B cell (primary cell): ENCODE measurements at regions not wholly inside any gene's neighbourhood (a gene's known extent, or its start where the extent isn't known, plus 50 kb on each side); places are given as distances from the start of the nearest gene placed in this dataset.

ENCODE experiments used
- ATAC-seq: fragments of 200-7000 bp; cut with Tn5 transposase; one replicate; pipeline ENCODE4 v1.10.0; 2021; ENCODE audit warnings: low read depth, mild to moderate bottlenecking, moderate number of reproducible peaks, moderate library complexity
- CTCF ChIA-PET: fragments of 350-600 bp; sonication (Branson Sonifier 250); formaldehyde crosslinking; loops from one replicate; lab custom pipeline; 2021; ENCODE audit warnings: antibody characterized with exemption, inconsistent platforms; lab: Charles Lee
- POLR2A ChIA-PET: fragments of 350-600 bp; sonication (Branson Sonifier 250); formaldehyde crosslinking; loops from one replicate; lab custom pipeline; 2021; ENCODE audit warnings: antibody characterized with exemption; lab: Charles Lee
- DNase-seq: peaks from one replicate; pipeline ENCODE4 v3.0.0; 2013
- H2AFZ ChIP-seq: 2 replicates; pipeline ENCODE4 v1.6.1; 2012; ENCODE audit warnings: mild to moderate bottlenecking, low read depth, low read length; ENCODE audit not compliant: insufficient read depth, poor library complexity, severe bottlenecking
- H3K27ac ChIP-seq, 2 donors: 1 replicate in 1 of 2; 2 replicates in 1 of 2; pipeline ENCODE4 v1.5.1; 2012 to 2013; ENCODE audit warnings: low read length in 2 of 2, mild to moderate bottlenecking in 2 of 2, moderate library complexity in 1 of 2
- H3K27me3 ChIP-seq, 4 experiments: fragments of 200-600 bp in 1 of 4; sonication (generic) in 1 of 4; replicated peaks in 1 of 4; 1 replicate in 2 of 4; 2 replicates in 2 of 4; pipeline versions ENCODE4 v1.6.1 to v1.7.0; 2013 to 2016; ENCODE audit warnings: low read length in 3 of 4, mild to moderate bottlenecking in 2 of 4, mixed read lengths in 1 of 4, moderate library complexity in 1 of 4; ENCODE audit not compliant: insufficient read depth in 4 of 4, control insufficient read depth in 3 of 4; ENCODE audit errors: control extremely low read depth in 1 of 4
- H3K36me3 ChIP-seq, 2 experiments: replicated peaks in 1 of 2; 1 replicate in 1 of 2; 2 replicates in 1 of 2; pipeline versions ENCODE4 v1.6.1 to v1.7.1; 2013; ENCODE audit warnings: low read length in 1 of 2; ENCODE audit not compliant: insufficient read depth in 2 of 2, control insufficient read depth in 1 of 2; ENCODE audit errors: control extremely low read depth in 1 of 2, extremely low read depth in 1 of 2
- H3K4me1 ChIP-seq, 2 donors: fragments of 200-600 bp in 1 of 2; sonication (generic) in 1 of 2; 1 replicate in 1 of 2; 2 replicates in 1 of 2; pipeline versions ENCODE4 v1.5.1 to v1.6.1; 2013 to 2017; ENCODE audit warnings: low read length in 2 of 2; ENCODE audit not compliant: control insufficient read depth in 2 of 2, insufficient read depth in 2 of 2
- H3K4me2 ChIP-seq: replicated peaks from 2 replicates; pipeline ENCODE3; 2012; ENCODE audit warnings: mild to moderate bottlenecking, low read depth, low read length; ENCODE audit not compliant: poor library complexity, severe bottlenecking
- H3K4me3 ChIP-seq, 5 experiments: fragments of 200-600 bp in 1 of 5; sonication (generic) in 1 of 5; 1 replicate in 3 of 5; 2 replicates in 2 of 5; pipeline versions ENCODE4 v1.5.1 to v1.7.0; 2011 to 2016; ENCODE audit warnings: low read length in 4 of 5, mild to moderate bottlenecking in 4 of 5, low read depth in 2 of 5, control low read depth in 1 of 5, moderate library complexity in 1 of 5; ENCODE audit not compliant: insufficient read depth in 1 of 5; ENCODE audit errors: control extremely low read depth in 1 of 5, extremely low read depth in 1 of 5
- H3K79me2 ChIP-seq: fragments of 200-600 bp; sonication (generic); one replicate; pipeline ENCODE4 v1.6.0; 2016; ENCODE audit warnings: low read length; ENCODE audit not compliant: control insufficient read depth, insufficient read depth
- H3K9ac ChIP-seq: fragments of 200-600 bp; sonication (generic); 2 replicates; pipeline ENCODE4 v1.6.1; 2017; ENCODE audit warnings: mild to moderate bottlenecking, low read length, moderate library complexity
- H3K9me3 ChIP-seq, 3 donors: one replicate each; pipeline versions ENCODE4 v1.6.1 to v1.7.1; 2013; ENCODE audit warnings: low read length in 2 of 3; ENCODE audit not compliant: control insufficient read depth in 2 of 3, insufficient read depth in 1 of 3; ENCODE audit errors: control extremely low read depth in 1 of 3
- H4K20me1 ChIP-seq: 2 replicates; pipeline ENCODE4 v1.6.0; 2012; ENCODE audit warnings: mild to moderate bottlenecking, low read length; ENCODE audit not compliant: insufficient read depth, control insufficient read depth, poor library complexity, severe bottlenecking
- H3K27ac Mint-ChIP-seq: one replicate; pipeline ENCODE4 v1.8.0; 2021; ENCODE audit warnings: mixed read lengths
- H3K27me3 Mint-ChIP-seq: one replicate; pipeline ENCODE4 v1.8.0; 2021; ENCODE audit warnings: mixed read lengths
- H3K4me1 Mint-ChIP-seq: one replicate; pipeline ENCODE4 v1.8.0; 2021; ENCODE audit warnings: mixed read lengths
- H3K4me3 Mint-ChIP-seq: one replicate; pipeline ENCODE4 v1.8.0; 2021; ENCODE audit warnings: mixed read lengths
- H3K9me3 Mint-ChIP-seq: one replicate; pipeline ENCODE4 v1.8.0; 2022; ENCODE audit warnings: mixed read lengths; ENCODE audit not compliant: insufficient read depth
- EZH2 ChIP-seq: IDR thresholded peaks from 2 replicates; pipeline ENCODE4 v1.6.1; 2012; ENCODE audit warnings: borderline replicate concordance, low read depth, mild to moderate bottlenecking, moderate library complexity, low read length; ENCODE audit not compliant: insufficient read depth, poor library complexity, severe bottlenecking
- WGBS: methylation state at CpG from one replicate; pipeline ENCODE4 v1.1.5; 2013; ENCODE audit warnings: missing lambda C conversion rate; ENCODE audit not compliant: insufficient coverage; 5-methylcytosine and 5-hydroxymethylcytosine counted together
- intact Hi-C: fragments of 100-400 bp; cut with micrococcal nuclease; formaldehyde crosslinking; loops from one replicate; pipeline ENCODE4 v1.10.0; 2022
- TF ChIP-seq, protein P1 (sequence below): fragments of 200-600 bp; IDR thresholded peaks from one replicate; pipeline ENCODE4 v1.8.0; 2022; ENCODE audit warnings: antibody characterized with exemption, mild to moderate bottlenecking

DNA sequence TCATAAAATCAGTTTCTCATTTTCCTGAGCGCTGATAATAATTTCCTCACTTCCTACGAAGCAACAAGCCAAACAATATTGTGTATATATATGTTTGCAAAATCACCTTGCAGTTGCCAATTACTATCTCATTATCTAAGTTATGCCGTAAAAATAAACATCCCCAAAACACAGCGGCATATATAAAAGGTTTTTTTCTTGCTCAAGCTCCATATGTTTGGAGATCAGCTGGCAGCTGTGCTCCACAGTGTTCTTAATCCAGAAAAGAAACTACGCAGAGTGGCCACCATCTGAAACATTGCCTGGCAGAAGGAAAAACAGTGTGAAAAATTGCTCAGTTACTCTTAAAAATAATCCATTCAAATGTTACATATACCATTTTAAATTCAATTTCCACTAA, 951.4 kb downstream of the PLOD2 start:
- H3K4me2 ChIP-seq, result no peak overlapping the region
- intact Hi-C loops, result no loop called here
- no CpG with 5 or more reads among the region's 5 CpGs for WGBS
- no peak overlapping the region for H3K9ac ChIP-seq
- ATAC-seq (no peak), DNase-seq (no peak)
- ChIA-PET POLR2A (no interaction called here), CTCF (no interaction called here)
- Mint-ChIP-seq H3K9me3 (no peaks in the 10 kb centered on the region), H3K27me3 (no peaks in the 10 kb centered on the region), H3K4me3 (no peak overlapping the region), H3K4me1 (no peaks in the 10 kb centered on the region), H3K27ac (no peak overlapping the region)
- no peaks in the 10 kb centered on the region for H3K79me2 ChIP-seq
- H3K27me3 ChIP-seq, result no peaks in the 10 kb centered on the region
- H3K27ac ChIP-seq, result no peak overlapping the region
- H3K4me3 ChIP-seq, result no peak overlapping the region
- H3K36me3 ChIP-seq, result no peaks in the 10 kb centered on the region
- no peaks in the 10 kb centered on the region for H3K4me1 ChIP-seq
- H3K9me3 ChIP-seq, result no peaks in the 10 kb centered on the region
- TF ChIP-seq, protein P1, sequence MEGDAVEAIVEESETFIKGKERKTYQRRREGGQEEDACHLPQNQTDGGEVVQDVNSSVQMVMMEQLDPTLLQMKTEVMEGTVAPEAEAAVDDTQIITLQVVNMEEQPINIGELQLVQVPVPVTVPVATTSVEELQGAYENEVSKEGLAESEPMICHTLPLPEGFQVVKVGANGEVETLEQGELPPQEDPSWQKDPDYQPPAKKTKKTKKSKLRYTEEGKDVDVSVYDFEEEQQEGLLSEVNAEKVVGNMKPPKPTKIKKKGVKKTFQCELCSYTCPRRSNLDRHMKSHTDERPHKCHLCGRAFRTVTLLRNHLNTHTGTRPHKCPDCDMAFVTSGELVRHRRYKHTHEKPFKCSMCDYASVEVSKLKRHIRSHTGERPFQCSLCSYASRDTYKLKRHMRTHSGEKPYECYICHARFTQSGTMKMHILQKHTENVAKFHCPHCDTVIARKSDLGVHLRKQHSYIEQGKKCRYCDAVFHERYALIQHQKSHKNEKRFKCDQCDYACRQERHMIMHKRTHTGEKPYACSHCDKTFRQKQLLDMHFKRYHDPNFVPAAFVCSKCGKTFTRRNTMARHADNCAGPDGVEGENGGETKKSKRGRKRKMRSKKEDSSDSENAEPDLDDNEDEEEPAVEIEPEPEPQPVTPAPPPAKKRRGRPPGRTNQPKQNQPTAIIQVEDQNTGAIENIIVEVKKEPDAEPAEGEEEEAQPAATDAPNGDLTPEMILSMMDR, result no peak
- TF ChIP-seq EZH2, result no peak
- H4K20me1 ChIP-seq, result no peaks in the 10 kb centered on the region
- H2AFZ ChIP-seq, result no peak overlapping the region

DNA sequence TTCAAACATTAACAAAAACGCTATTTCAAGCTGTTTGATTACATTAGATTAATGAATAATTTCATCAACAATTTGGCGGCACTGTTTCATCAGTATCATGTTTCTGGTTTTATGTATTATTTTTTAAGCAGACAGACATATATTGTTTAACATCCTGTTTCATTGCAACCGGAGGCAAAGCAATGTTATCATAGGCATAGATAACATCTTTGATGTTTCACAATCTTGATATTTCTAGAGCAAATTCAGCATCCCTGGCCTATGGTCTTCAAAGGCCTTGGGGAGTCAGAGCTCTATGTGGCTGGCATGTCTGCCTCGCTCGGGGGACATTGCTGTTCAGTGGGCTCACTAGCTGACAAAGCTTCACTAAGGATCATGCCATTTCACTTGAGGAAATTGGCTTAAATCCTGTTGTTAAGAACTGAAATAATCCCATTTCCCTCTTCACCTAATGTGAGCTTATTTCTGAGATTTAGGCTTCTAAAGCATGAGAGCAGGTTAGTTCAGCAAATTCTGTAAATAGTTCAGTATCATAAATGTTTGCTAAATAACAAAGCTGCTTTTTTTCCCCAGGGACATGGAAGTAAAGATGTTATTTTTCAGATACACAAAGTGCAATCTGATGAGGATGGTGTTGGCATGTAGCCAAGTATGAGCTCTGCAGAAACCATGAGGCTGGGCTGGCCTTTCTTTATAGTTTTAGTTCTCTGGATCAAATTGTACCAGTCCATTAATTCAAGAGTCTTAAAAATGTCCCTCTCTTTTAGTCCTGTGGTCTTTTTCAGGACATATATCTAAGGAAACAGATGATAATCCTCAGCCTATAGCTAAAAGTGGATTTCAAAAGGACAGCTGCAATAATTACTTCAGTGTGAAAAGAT, 941.4 kb downstream of the PLOD2 start:
- no peaks in the 10 kb centered on the region for H3K36me3 ChIP-seq
- no peak overlapping the region for H3K4me2 ChIP-seq
- POLR2A ChIA-PET, result no interaction called here
- no peak overlapping the region for H3K9ac ChIP-seq
- no peak overlapping the region for H3K27ac Mint-ChIP-seq
- no peaks in the 10 kb centered on the region for H3K4me1 Mint-ChIP-seq
- H3K27me3 Mint-ChIP-seq, result no peaks in the 10 kb centered on the region
- no peak for ATAC-seq
- TF ChIP-seq, protein P1, result no peak
- TF ChIP-seq EZH2, result no peak
- H3K79me2 ChIP-seq, result no peaks in the 10 kb centered on the region
- H3K27me3 ChIP-seq, result no peaks in the 10 kb centered on the region
- no peak overlapping the region for H3K4me3 Mint-ChIP-seq
- H3K9me3 Mint-ChIP-seq, result peaks cover 2% of the 10 kb centered on the region
- no peaks in the 10 kb centered on the region for H3K4me1 ChIP-seq
- no peaks in the 10 kb centered on the region for H3K9me3 ChIP-seq
- H2AFZ ChIP-seq, result no peak overlapping the region
- H3K4me3 ChIP-seq, result no peak overlapping the region
- H4K20me1 ChIP-seq, result no peaks in the 10 kb centered on the region
- 90% methylated on average over 2 of the region's 5 CpGs for WGBS
- intact Hi-C loops, result no loop called here
- DNase-seq, result no peak
- CTCF ChIA-PET, result no interaction called here
- H3K27ac ChIP-seq, result no peak overlapping the region
